Small intestine (tissue), 7 donors: ENCODE measurements at regions not wholly inside any gene's neighbourhood (a gene's known extent, or its start where the extent isn't known, plus 50 kb on each side); places are given as distances from the start of the nearest gene placed in this dataset.
"Not testable (repeated sequence)": the region's sequence is repeated elsewhere in the genome, so short reads cannot be mapped to it uniquely, and the experiment has no call there.

Experiments used
- DNase-seq, 2 donors: peaks; one replicate each; pipeline versions ENCODE4 v3.0.0 to v3.0.0-alpha.2; 2013
- FAIRE-seq: peaks from 2 replicates; lab custom pipeline; 2012; peaks lifted over from hg19 to GRCh38; lab: Jason Lieb, UNC
- H3K27ac ChIP-seq, 3 donors: one replicate each; pipeline ENCODE4 v1.5.1; 2013; ENCODE audit warnings: low read length in 2 of 3, mild to moderate bottlenecking in 2 of 3, control low read depth in 1 of 3, inconsistent platforms in 1 of 3, low read depth in 1 of 3, moderate library complexity in 1 of 3
- H3K27me3 ChIP-seq, 3 donors: one replicate each; pipeline ENCODE4 v1.6.1; 2013; ENCODE audit warnings: low read length in 3 of 3, inconsistent platforms in 1 of 3; ENCODE audit not compliant: control insufficient read depth in 3 of 3, insufficient read depth in 3 of 3
- H3K36me3 ChIP-seq, 3 donors: one replicate each; pipeline ENCODE4 v1.6.1; 2013; ENCODE audit warnings: low read length in 3 of 3, inconsistent platforms in 1 of 3, low read depth in 1 of 3, mild to moderate bottlenecking in 1 of 3, moderate library complexity in 1 of 3; ENCODE audit not compliant: control insufficient read depth in 3 of 3, insufficient read depth in 2 of 3
- H3K4me1 ChIP-seq, 3 donors: one replicate each; pipeline ENCODE4 v1.6.1; 2013; ENCODE audit warnings: low read length in 2 of 3, inconsistent platforms in 1 of 3, low read depth in 1 of 3, mild to moderate bottlenecking in 1 of 3, moderate library complexity in 1 of 3; ENCODE audit not compliant: control insufficient read depth in 3 of 3, insufficient read depth in 2 of 3
- H3K4me3 ChIP-seq, 3 donors: one replicate each; pipeline ENCODE4 v1.5.1; 2013; ENCODE audit warnings: low read length in 3 of 3, control low read depth in 1 of 3, inconsistent platforms in 1 of 3, low read depth in 1 of 3, mild to moderate bottlenecking in 1 of 3, moderate library complexity in 1 of 3
- H3K9me3 ChIP-seq, 2 donors: one replicate each; pipeline ENCODE4 v1.6.1; 2013; ENCODE audit warnings: low read depth in 1 of 2, low read length in 1 of 2; ENCODE audit not compliant: control insufficient read depth in 2 of 2, insufficient read depth in 1 of 2
- WGBS, 3 donors: extraction: QIAGEN DNeasy Blood & Tissue Kit; methylation state at CpG; one replicate each; pipeline ENCODE4 v1.1.7; 2013; 5-methylcytosine and 5-hydroxymethylcytosine counted together
- donor health status: healthy with polysubstance abuse.
- donor health status: control.
- donor health status: control.
- donor health status: Bipolar disorder and iron deficiency.
- donor health status: healthy.

DNA sequence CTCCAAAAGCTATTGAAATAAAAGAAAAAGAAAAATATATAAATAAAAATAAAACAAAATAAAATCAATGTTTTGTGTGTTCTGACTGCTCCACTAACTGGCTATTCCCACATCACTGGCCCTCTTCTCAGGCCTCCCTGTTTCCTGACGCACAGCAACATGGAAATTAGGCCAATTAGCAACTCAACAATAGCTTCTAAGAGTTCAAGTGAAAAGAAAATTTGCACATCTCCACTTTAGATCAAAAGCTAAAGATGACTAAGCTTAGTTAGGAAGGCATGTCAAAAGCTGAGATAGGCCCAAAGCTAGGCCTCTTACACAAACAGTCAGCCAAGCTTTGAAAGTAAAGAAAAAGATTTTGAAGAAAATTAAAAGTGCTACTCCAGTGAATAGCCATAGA is 200.8 kb downstream of the DUSP6 start:
- H3K27me3 ChIP-seq = no peaks in the 10 kb centered on the region
- H3K4me1 ChIP-seq = no peaks in the 10 kb centered on the region
- H3K36me3 ChIP-seq = no peaks in the 10 kb centered on the region
- H3K9me3 ChIP-seq = peaks cover 0 to 4% of the 10 kb centered on the region in 2 donors
- H3K27ac ChIP-seq = no peak overlapping the region
- FAIRE-seq = no peak
- DNase-seq = no peak
- WGBS, 3 donors = 70 to 95% (median 90%) methylated on average over 1 of the region's 1 CpG
- H3K4me3 ChIP-seq = no peak overlapping the region

DNA sequence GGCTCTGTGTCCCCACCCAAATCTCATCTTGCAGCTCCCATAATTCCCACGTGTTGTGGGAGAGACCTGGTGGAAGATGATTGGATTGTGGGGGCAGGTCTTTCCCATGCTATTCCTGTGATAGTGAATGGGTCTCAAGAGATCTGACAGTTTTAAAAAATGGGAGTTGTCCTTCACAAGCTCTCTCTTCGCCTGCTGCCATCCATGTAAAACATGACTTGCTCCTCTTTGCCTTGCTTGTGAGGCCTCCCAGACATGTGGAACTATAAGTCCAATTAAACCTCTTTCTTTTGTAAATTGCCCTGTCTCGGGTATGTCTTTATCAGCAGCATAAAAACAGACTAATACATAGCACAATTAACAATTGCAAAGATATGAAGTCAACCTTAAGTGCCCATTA is 201.5 kb downstream of the DUSP6 start:
- not testable (repeated sequence) for H3K4me1 ChIP-seq, H3K27ac ChIP-seq, DNase-seq, FAIRE-seq, H3K27me3 ChIP-seq, H3K9me3 ChIP-seq, H3K4me3 ChIP-seq, H3K36me3 ChIP-seq
- WGBS, 3 donors = 68 to 91% (median 74%) methylated on average over 3 of the region's 3 CpGs

DNA sequence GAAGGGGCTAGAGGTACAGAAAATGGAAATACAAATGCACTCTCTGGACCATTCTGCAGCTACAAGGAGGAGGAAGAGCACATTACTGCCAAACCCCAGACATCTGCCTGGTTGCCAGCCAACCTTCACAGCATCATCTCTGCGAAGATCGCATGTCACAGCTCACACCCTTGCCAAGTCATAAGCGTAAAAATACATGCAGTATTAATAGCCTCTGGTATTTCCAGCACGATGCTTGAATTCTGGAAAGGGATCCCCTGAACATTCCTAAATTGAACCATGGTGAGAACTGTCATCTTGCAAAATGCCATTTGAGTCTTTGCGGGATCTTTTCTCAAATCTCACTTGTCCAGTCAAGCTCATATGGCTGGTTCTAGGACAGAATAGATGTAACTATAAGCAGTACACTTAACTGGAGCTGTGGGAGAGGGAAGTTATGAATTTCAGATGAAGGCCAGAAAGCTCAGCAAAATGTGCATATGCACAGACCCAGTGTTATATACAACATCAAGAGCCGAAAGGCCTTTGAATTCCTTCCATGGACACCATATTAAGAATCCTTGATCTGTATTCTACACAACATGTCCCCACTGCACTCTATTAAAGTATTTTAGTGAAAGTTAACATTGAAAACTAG is 211.6 kb downstream of the DUSP6 start:
- Histone ChIP-seq H3K4me1 (no peaks in the 10 kb centered on the region), H3K4me3 (no peak overlapping the region), H3K36me3 (no peaks in the 10 kb centered on the region), H3K9me3 (no peaks in the 10 kb centered on the region), H3K27me3 (no peaks in the 10 kb centered on the region), H3K27ac (no peak overlapping the region)
- DNase-seq = no peak
- no peak for FAIRE-seq
- WGBS, 3 donors = 76 to 94% (median 88%) methylated on average over 6 of the region's 6 CpGs

DNA sequence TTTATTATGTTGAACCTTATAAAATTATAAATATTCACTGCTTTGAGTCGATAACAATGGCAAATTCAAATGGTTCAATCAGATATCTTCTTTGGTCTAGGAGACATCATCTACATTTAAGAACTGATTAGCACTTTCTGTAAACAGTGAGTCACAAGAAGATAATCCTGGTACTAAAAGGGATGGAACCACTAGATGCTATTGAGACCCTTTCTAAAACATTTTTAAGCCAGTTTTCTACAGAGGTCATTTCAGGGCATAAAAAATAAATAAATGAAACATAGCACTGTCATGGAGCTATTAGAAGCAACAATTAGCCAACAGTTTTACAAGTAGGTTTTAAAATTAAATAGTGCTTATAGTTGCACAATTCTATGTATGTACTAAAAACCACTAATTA is 212.2 kb downstream of the DUSP6 start:
- H3K36me3 ChIP-seq = no peaks in the 10 kb centered on the region
- H3K27ac ChIP-seq = no peak overlapping the region
- no peaks in the 10 kb centered on the region for H3K9me3 ChIP-seq
- no peaks in the 10 kb centered on the region for H3K27me3 ChIP-seq
- no peak for FAIRE-seq
- DNase-seq = no peak
- no peaks in the 10 kb centered on the region for H3K4me1 ChIP-seq
- WGBS, 3 donors = 43 to 80% (median 77%) methylated on average over 1 of the region's 1 CpG
- no peak overlapping the region for H3K4me3 ChIP-seq

DNA sequence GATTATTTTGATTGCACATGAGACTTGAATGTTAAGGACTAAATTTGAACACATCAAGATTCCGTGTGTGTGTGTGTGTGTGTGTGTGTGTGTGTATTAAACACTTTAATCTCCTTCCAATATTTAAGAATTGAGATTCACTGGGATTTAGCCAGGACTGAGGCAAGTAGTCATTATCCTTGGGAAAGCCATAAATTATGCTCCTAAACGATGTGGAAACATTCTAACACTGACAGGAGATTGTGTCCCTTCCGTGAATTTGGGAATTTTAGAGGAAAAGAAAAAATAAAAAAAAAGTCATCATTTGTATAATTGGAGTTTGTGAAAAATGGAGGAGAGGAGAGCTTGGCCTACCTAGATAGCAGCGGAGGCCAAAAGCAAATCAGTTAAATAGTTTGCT is 212.9 kb downstream of the DUSP6 start:
- Histone ChIP-seq H3K27me3 (no peaks in the 10 kb centered on the region), H3K4me3 (no peak overlapping the region), H3K4me1 (no peaks in the 10 kb centered on the region), H3K9me3 (no peaks in the 10 kb centered on the region), H3K27ac (no peak overlapping the region), H3K36me3 (no peaks in the 10 kb centered on the region)
- 79 to 89% (median 83%) methylated on average over 4 of the region's 4 CpGs for WGBS, 3 donors
- DNase-seq = no peak
- no peak for FAIRE-seq

DNA sequence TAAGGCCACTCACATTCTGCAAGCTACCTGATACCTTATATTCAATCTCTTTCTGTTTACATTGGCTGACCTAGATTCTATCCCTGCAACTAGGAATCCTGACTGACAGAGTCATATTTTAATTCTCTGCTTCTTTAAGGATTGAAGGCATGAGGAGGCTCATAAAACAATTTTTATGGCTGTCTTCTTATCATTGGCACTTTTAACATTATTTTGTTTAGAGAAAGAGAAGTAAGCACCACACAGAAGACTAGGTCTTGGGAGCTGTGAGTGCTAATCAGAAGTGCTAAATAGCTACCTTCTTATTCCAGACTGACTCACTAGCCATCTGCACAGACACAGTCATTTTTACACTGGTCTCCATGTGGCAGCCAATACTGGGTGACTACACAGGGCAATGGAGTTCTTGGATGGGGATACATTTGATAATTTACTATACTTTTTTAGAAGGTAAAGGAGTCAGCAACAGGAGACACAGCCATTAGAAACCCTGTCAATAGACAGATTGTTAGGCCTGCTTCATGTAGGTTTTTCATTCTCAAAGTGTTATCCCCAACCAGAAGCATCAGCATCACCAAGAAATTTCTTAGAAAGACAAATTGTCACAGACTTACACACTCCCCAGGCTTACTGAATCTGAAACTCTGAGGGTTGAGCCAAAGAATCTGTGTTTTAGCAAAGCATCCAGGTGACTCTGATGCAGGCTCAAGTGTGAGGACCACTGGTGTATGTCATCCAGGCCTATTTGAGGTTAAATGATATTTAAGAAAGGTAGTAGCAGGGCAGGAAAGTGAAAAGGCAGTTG is 214.1 kb downstream of the DUSP6 start:
- FAIRE-seq = no peak
- H3K4me3 ChIP-seq = no peak overlapping the region
- no peaks in the 10 kb centered on the region for H3K9me3 ChIP-seq
- H3K27me3 ChIP-seq = no peaks in the 10 kb centered on the region
- no peak for DNase-seq
- no peaks in the 10 kb centered on the region for H3K4me1 ChIP-seq
- no peaks in the 10 kb centered on the region for H3K36me3 ChIP-seq
- H3K27ac ChIP-seq = no peak overlapping the region

DNA sequence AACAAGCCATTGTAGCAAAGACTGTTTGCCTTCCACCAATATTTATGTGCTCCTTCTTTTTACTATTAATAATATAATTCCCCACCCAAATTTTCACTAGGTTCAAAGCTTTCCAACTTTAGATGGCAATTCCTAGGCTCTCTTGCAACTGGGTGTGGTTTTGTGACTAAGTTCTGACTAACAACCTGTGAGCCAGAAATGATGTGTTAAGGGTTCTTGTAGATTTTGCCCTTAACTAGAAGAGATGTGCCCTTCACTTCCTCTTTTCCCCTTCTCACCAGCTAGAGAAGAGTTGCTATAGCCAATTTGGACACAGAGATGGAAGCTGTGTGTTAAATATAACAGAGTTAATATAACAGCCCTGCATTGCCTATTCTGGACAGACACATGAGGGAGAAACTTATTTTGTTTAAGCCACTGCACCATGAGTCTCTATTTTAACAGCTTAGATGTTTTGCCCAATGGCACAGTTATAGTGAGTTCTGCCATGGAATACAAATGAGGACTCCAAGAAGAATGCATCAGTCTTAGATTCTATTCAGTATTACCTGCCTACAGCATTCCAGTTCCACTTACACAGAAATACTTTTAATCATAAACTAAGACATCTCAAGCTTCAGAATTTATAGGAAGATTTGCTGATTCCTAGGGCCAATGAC is 216.2 kb downstream of the DUSP6 start:
- H3K36me3 ChIP-seq = no peaks in the 10 kb centered on the region
- no peaks in the 10 kb centered on the region for H3K4me1 ChIP-seq
- no peak for DNase-seq
- H3K9me3 ChIP-seq = no peaks in the 10 kb centered on the region
- no peak for FAIRE-seq
- no peak overlapping the region for H3K27ac ChIP-seq
- H3K4me3 ChIP-seq = no peak overlapping the region
- H3K27me3 ChIP-seq = no peaks in the 10 kb centered on the region

DNA sequence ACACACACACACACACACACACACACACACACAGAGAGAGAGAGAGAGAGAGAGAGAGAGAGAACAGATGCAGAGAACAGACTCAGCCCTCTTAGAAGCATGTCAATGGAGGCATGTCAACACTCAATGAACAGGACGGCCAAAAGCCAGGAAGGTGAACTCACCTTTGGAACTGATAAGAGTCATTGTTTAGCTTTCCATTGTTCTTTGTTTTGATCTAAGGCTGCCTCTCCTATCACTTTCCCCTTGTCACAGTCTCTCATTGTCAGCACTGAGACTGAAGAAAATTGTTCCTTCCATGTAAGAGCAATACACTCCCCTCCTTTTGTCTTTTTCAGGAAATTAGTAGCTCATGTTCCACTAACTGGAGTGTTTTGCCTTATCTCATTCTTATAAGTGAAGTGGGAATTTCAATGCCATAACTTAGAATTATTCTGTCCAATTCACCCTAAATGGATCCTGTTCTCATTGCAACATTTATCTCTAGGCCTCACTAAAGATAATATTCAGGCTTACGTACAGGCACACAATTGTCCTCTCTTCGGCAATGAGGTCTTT is 218.0 kb downstream of the DUSP6 start:
- peak; percentile 6 to 11 for DNase-seq

More for the DNA sequence above, 218.0 kb downstream of the DUSP6 start:
- Histone ChIP-seq H3K27me3 (no peaks in the 10 kb centered on the region), H3K27ac (no peak overlapping the region), H3K9me3 (no peaks in the 10 kb centered on the region), H3K4me1 (no peaks in the 10 kb centered on the region), H3K36me3 (no peaks in the 10 kb centered on the region), H3K4me3 (no peak overlapping the region)
- no peak for FAIRE-seq
- 46 to 61% (median 60%) methylated on average over 3 of the region's 3 CpGs for WGBS, 3 donors
